Esophagus (tissue), 2 donors: ENCODE measurements at regions not wholly inside any gene's neighbourhood (a gene's known extent, or its start where the extent isn't known, plus 50 kb on each side); places are given as distances from the start of the nearest gene placed in this dataset.

Source experiments
- H3K27ac ChIP-seq, 2 donors: one replicate each; pipeline ENCODE4 v1.5.1; 2013; ENCODE audit warnings: low read depth in 2 of 2, mild to moderate bottlenecking in 2 of 2, inconsistent platforms in 1 of 2, low read length in 1 of 2, moderate library complexity in 1 of 2
- H3K27me3 ChIP-seq, 2 donors: one replicate each; pipeline ENCODE4 v1.6.1; 2013; ENCODE audit warnings: low read length in 2 of 2, control low read depth in 1 of 2, mild to moderate bottlenecking in 1 of 2; ENCODE audit not compliant: insufficient read depth in 2 of 2, control insufficient read depth in 1 of 2
- H3K36me3 ChIP-seq, 2 donors: one replicate each; pipeline ENCODE4 v1.6.1; 2013; ENCODE audit warnings: low read length in 1 of 2; ENCODE audit not compliant: control insufficient read depth in 2 of 2, insufficient read depth in 2 of 2
- H3K4me1 ChIP-seq, 2 donors: one replicate each; pipeline ENCODE4 v1.6.1; 2013; ENCODE audit warnings: low read length in 1 of 2; ENCODE audit not compliant: control insufficient read depth in 2 of 2, insufficient read depth in 2 of 2
- H3K4me3 ChIP-seq, 2 donors: one replicate each; pipeline ENCODE4 v1.5.1; 2013; ENCODE audit warnings: low read length in 2 of 2, mild to moderate bottlenecking in 2 of 2, low read depth in 1 of 2, moderate library complexity in 1 of 2
- H3K9me3 ChIP-seq, 2 donors: one replicate each; pipeline ENCODE4 v1.6.1; 2013; ENCODE audit warnings: mild to moderate bottlenecking in 2 of 2, low read depth in 1 of 2, low read length in 1 of 2, moderate library complexity in 1 of 2; ENCODE audit not compliant: control insufficient read depth in 2 of 2, insufficient read depth in 1 of 2
- WGBS, 2 donors: extraction: QIAGEN DNeasy Blood & Tissue Kit; methylation state at CpG; one replicate each; pipeline ENCODE4 v1.1.7; 2013; 5-methylcytosine and 5-hydroxymethylcytosine counted together
- donor health status: healthy with polysubstance abuse.
- donor health status: Bipolar disorder and iron deficiency.

GRCh38 chr14:97712471-97712870 is 915.3 kb downstream of the VRK1 start:
- Histone ChIP-seq H3K4me3 (no peak overlapping the region), H3K9me3 (no peaks in the 10 kb centered on the region), H3K27me3 (no peaks in the 10 kb centered on the region), H3K27ac (no peak overlapping the region), H3K4me1 (no peaks in the 10 kb centered on the region), H3K36me3 (no peaks in the 10 kb centered on the region)

DNA sequence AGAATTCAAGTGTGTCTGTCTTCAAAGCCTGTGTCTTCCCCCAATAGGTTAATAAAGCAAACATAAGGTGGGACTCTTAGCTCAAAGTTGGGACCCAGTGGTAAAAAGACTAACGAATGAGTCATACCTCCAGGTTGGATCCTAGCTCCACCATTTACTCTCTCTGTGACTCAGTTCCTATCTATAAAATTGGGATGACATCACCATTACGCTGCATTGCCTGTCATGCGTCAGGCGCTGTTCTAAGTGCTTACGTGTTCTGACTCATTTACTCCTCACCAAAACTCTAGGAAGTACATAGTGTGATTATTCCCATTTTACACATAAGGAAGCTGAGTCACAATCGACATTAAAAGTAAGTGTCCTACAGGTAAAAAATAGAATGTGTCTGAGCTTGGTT is 915.8 kb downstream of the VRK1 start:
- Histone ChIP-seq H3K27ac (no peak overlapping the region), H3K4me1 (no peaks in the 10 kb centered on the region), H3K36me3 (no peaks in the 10 kb centered on the region), H3K27me3 (no peaks in the 10 kb centered on the region), H3K9me3 (no peaks in the 10 kb centered on the region), H3K4me3 (no peak overlapping the region)
- 60 to 72% methylated on average over 6 of the region's 6 CpGs for WGBS, 2 donors

DNA sequence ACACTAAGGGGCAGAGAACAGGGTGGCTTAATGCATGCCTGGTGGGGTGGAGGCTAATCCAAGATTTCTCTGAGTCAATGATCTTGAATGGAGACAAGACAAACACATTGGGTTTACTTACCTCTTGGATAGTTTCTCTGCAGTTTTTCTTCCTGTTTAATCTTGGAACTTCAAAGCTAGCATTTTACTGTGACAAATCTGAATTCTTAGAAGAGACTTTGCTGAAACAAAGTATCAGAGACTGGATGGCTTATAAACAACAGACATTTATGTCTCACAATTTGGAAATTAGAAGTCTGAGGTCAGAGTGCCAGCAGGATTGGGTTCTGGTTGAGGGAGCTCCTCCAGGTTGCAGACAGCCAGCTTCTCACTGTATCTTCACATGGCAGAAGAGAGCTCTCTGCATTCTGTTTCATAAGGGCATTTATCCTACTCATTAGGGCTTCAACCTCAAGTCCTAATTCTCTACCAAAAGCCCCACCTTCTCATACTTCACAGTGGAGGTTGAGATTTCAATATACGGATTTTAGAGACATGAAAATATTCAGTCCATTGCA is 921.8 kb downstream of the VRK1 start:
- no peaks in the 10 kb centered on the region for H3K9me3 ChIP-seq
- no peak overlapping the region for H3K4me3 ChIP-seq
- H3K27ac ChIP-seq = no peak overlapping the region
- no peaks in the 10 kb centered on the region for H3K4me1 ChIP-seq
- H3K36me3 ChIP-seq = no peaks in the 10 kb centered on the region
- no peaks in the 10 kb centered on the region for H3K27me3 ChIP-seq
- 79 to 87% methylated on average over 1 of the region's 1 CpG for WGBS, 2 donors

GRCh38 chr14:97719931-97720330 is 922.7 kb downstream of the VRK1 start:
- WGBS, 2 donors = 68 to 86% methylated on average over 2 of the region's 2 CpGs
- no peaks in the 10 kb centered on the region for H3K36me3 ChIP-seq
- H3K4me3 ChIP-seq = no peak overlapping the region
- no peaks in the 10 kb centered on the region for H3K9me3 ChIP-seq
- H3K4me1 ChIP-seq = no peaks in the 10 kb centered on the region
- no peak overlapping the region for H3K27ac ChIP-seq
- no peaks in the 10 kb centered on the region for H3K27me3 ChIP-seq

- Histone ChIP-seq H3K27ac (no peak overlapping the region), H3K27me3 (no peaks in the 10 kb centered on the region), H3K36me3 (no peaks in the 10 kb centered on the region), H3K9me3 (no peaks in the 10 kb centered on the region), H3K4me3 (no peak overlapping the region), H3K4me1 (no peaks in the 10 kb centered on the region)
- WGBS, 2 donors = 75 to 84% methylated on average over 6 of the region's 6 CpGs
Observed at GRCh38 chr14:97723351-97723750, 926.2 kb downstream of the VRK1 start.

- Histone ChIP-seq H3K4me3 (no peak overlapping the region), H3K36me3 (no peaks in the 10 kb centered on the region), H3K27ac (no peak overlapping the region), H3K9me3 (no peaks in the 10 kb centered on the region), H3K4me1 (no peaks in the 10 kb centered on the region), H3K27me3 (no peaks in the 10 kb centered on the region)
- WGBS, 2 donors = 77 to 83% methylated on average over 7 of the region's 7 CpGs
Observed at GRCh38 chr14:97723819-97724218, 926.6 kb downstream of the VRK1 start.

- Histone ChIP-seq H3K36me3 (no peaks in the 10 kb centered on the region), H3K4me3 (no peak overlapping the region), H3K4me1 (no peaks in the 10 kb centered on the region), H3K9me3 (no peaks in the 10 kb centered on the region), H3K27ac (peak overlapping the region; percentile 20 to 26), H3K27me3 (no peaks in the 10 kb centered on the region)
- WGBS, 2 donors = 37 to 38% methylated on average over 9 of the region's 9 CpGs
Observed at GRCh38 chr14:97724265-97724731, 927.1 kb downstream of the VRK1 start.

- Histone ChIP-seq H3K27ac (no peak overlapping the region), H3K9me3 (no peaks in the 10 kb centered on the region), H3K4me1 (no peaks in the 10 kb centered on the region), H3K4me3 (no peak overlapping the region), H3K27me3 (no peaks in the 10 kb centered on the region), H3K36me3 (no peaks in the 10 kb centered on the region)
- 74 to 83% methylated on average over 3 of the region's 3 CpGs for WGBS, 2 donors
Observed at GRCh38 chr14:97726676-97727075, 929.5 kb downstream of the VRK1 start.

DNA sequence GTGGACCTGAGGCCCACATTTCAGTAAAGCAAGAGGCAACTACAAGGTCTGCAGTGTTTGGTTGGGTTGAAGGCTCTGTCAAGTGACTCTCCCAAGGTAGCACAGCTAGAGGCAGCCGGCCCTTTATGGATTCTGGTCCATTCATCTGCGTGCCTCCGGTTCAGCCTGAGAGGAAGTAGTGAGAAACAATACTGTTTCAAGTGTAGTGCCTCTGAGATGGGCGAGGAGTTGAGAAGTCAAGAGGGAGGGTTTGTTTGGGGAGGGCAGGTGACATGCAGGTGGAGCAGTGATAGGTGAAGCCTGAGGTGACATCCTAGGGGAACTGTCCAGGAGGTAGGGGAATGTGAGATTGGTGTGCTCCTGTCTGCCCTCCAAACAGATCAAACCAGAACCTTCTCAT is 933.5 kb downstream of the VRK1 start:
- 84 to 88% methylated on average over 4 of the region's 4 CpGs for WGBS, 2 donors
- no peak overlapping the region for H3K4me3 ChIP-seq
- no peaks in the 10 kb centered on the region for H3K27me3 ChIP-seq

DNA sequence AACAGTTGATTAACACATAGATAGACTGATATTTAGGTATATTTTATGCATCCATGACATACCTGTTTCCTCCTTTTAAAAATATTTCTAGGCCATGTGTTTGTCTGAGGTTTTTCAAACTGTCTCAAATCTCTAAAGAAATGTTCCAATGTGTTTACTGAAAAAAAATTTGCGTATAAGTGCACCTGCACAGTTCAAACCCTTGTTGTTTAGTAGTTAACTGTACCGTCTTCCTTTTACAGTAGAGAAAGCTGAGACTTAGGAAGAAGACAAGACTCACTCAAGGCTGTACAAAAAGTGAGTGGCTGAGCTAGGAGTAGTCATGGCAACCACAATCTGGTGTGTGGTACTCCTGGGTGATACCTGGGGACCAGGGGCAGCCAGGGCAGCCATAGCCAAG is 934.6 kb downstream of the VRK1 start:
- Histone ChIP-seq H3K27ac (no peak overlapping the region), H3K36me3 (no peaks in the 10 kb centered on the region), H3K4me1 (no peaks in the 10 kb centered on the region), H3K4me3 (no peak overlapping the region), H3K27me3 (no peaks in the 10 kb centered on the region), H3K9me3 (no peaks in the 10 kb centered on the region)
- WGBS, 2 donors = 89 to 91% methylated on average over 2 of the region's 2 CpGs

More for the DNA sequence above, 933.5 kb downstream of the VRK1 start:
- Histone ChIP-seq H3K36me3 (no peaks in the 10 kb centered on the region), H3K27ac (no peak overlapping the region), H3K9me3 (no peaks in the 10 kb centered on the region), H3K4me1 (no peaks in the 10 kb centered on the region)
